Panc1 (cell line): ENCODE measurements at regions not wholly inside any gene's neighbourhood (a gene's known extent, or its start where the extent isn't known, plus 50 kb on each side); places are given as distances from the start of the nearest gene placed in this dataset.

ENCODE experiments used
- POLR2AphosphoS5 ChIP-seq: IDR thresholded peaks from 2 replicates; pipeline ENCODE4 v1.6.1; 2012; ENCODE audit warnings: mild to moderate bottlenecking, low read depth, low read length, moderate library complexity
- TCF7L2 ChIP-seq: IDR thresholded peaks from 2 replicates; pipeline ENCODE4 v1.6.1; 2011; ENCODE audit warnings: mild to moderate bottlenecking, low read depth, low read length, inconsistent platforms
- TF ChIP-seq, protein P1 (sequence below): fragments of 450-650 bp; IDR thresholded peaks from 2 replicates; pipeline ENCODE4 v1.5.1; 2017; ENCODE audit warnings: mild to moderate bottlenecking

GRCh38 chr13:111584870-111585269, 264.4 kb downstream of the TEX29 start:
- TF ChIP-seq, protein P1, sequence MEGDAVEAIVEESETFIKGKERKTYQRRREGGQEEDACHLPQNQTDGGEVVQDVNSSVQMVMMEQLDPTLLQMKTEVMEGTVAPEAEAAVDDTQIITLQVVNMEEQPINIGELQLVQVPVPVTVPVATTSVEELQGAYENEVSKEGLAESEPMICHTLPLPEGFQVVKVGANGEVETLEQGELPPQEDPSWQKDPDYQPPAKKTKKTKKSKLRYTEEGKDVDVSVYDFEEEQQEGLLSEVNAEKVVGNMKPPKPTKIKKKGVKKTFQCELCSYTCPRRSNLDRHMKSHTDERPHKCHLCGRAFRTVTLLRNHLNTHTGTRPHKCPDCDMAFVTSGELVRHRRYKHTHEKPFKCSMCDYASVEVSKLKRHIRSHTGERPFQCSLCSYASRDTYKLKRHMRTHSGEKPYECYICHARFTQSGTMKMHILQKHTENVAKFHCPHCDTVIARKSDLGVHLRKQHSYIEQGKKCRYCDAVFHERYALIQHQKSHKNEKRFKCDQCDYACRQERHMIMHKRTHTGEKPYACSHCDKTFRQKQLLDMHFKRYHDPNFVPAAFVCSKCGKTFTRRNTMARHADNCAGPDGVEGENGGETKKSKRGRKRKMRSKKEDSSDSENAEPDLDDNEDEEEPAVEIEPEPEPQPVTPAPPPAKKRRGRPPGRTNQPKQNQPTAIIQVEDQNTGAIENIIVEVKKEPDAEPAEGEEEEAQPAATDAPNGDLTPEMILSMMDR = no peak
- TF ChIP-seq TCF7L2 (no peak), POLR2AphosphoS5 (no peak)
